ENCODE measurements at regions not wholly inside any gene's neighbourhood (a gene's known extent, or its start where the extent isn't known, plus 50 kb on each side); places are given as distances from the start of the nearest gene placed in this dataset.

DNA sequence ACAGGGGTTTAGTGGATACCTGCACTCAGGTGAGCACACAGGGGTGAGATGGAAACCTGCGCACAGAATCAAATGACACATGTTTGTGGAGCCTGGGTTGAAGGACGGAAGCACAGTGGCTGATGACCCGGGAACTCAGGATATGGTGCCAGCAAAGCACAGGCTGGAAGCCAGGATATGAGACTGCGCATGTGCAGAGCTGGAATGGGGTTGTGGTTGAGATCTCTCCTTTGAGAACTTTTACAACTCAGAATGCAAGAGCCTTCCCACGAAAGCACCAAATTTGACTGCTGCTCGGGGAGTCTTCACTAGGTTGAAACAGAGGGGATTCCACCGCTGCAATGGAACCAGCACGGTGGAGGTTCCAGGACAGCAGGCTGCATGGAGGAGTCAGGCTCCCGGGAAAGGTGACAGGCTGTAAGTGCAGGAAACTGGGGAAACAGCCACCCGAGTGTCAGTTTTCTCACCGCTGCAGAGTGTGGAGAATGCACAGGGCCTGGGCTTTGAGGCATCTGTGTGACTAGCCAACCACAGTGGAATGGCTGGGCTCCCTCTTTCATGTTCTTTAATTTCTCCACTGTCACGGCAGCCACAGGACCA is 133.4 kb upstream of the TCERG1L start:
- ChIA-PET POLR2A (no interaction called here), CTCF (interaction anchor here (1.0 kb wide), 1 partner anchor 9 kb away, joined by 3 read pairs; no protein-coding TSS in a partner anchor)
- Mint-ChIP-seq H3K36me3 (ENCODE audit: low read depth) (no peaks in the 10 kb centered on the region), H3K27ac (no peak overlapping the region), H3K4me3 (no peak overlapping the region), H3K9me3 (no peaks in the 10 kb centered on the region), H3K4me1 (ENCODE audit: low read depth) (no peaks in the 10 kb centered on the region), H3K27me3 (peaks cover 6% of the 10 kb centered on the region)
- no peak for ATAC-seq
- TF ChIP-seq, protein P1, sequence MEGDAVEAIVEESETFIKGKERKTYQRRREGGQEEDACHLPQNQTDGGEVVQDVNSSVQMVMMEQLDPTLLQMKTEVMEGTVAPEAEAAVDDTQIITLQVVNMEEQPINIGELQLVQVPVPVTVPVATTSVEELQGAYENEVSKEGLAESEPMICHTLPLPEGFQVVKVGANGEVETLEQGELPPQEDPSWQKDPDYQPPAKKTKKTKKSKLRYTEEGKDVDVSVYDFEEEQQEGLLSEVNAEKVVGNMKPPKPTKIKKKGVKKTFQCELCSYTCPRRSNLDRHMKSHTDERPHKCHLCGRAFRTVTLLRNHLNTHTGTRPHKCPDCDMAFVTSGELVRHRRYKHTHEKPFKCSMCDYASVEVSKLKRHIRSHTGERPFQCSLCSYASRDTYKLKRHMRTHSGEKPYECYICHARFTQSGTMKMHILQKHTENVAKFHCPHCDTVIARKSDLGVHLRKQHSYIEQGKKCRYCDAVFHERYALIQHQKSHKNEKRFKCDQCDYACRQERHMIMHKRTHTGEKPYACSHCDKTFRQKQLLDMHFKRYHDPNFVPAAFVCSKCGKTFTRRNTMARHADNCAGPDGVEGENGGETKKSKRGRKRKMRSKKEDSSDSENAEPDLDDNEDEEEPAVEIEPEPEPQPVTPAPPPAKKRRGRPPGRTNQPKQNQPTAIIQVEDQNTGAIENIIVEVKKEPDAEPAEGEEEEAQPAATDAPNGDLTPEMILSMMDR (IDR thresholded peaks at IDR 0.05) = no peak
- DNase-seq = no peak
- intact Hi-C loops (cut with micrococcal nuclease) = no loop called here

DNA sequence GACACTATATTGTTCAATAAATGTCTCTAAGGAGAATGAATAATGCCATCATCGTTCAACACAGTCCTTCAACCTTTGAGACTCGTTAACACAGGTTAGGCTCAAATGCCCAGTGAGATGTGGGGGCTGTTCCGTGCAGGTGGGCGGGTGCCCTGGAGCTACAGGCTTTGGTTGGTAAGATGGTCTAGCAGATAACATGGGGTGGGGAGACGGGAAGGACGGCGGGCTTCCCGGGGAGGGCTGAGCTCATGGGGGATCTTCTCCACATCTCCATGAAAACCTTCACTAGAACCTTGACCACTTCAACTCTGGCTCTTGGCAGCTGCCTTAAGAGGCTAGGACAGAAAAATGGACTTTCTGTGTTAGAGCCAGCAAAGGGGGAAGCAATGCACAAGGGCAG is 134.1 kb upstream of the TCERG1L start:
- POLR2A ChIA-PET = no interaction called here
- Mint-ChIP-seq H3K9me3 (no peaks in the 10 kb centered on the region), H3K4me1 (ENCODE audit: low read depth) (no peaks in the 10 kb centered on the region), H3K4me3 (no peak overlapping the region), H3K27ac (no peak overlapping the region), H3K27me3 (peaks cover 4% of the 10 kb centered on the region), H3K36me3 (ENCODE audit: low read depth) (no peaks in the 10 kb centered on the region)
- DNase-seq = no peak
- ATAC-seq = no peak
- intact Hi-C loops (cut with micrococcal nuclease) = no loop called here
- CTCF ChIA-PET = interaction anchor here (1.0 kb wide), 1 partner anchor 9 kb away, joined by 3 read pairs; no protein-coding TSS in a partner anchor
- TF ChIP-seq, protein P1 (IDR thresholded peaks at IDR 0.05) = no peak

DNA sequence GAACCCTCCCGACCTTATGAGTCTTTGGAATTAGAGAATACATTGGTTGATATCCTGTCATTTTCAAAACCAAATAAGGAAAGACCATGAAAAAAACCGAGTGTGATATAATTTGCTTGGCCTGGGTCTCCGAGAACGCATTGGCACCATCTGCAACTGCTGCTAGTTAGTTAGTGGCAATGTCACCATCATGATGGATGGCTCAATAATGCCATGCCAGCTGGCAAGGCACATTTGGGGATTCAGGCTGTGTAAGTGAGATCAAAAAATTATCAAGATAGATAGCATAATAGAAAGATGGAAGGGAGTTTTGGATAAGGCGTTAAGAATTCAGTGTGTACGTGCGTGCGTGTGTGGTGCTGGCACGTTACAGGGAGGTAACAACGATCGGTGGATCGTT is 134.7 kb upstream of the TCERG1L start:
- H3K27me3 Mint-ChIP-seq = peaks cover under 1% of the 10 kb centered on the region
- no peak overlapping the region for H3K4me3 Mint-ChIP-seq
- no peak overlapping the region for H3K27ac Mint-ChIP-seq
- ChIA-PET POLR2A (no interaction called here), CTCF (interaction anchor here (1.0 kb wide), 1 partner anchor 8 kb away, joined by 3 read pairs; no protein-coding TSS in a partner anchor)
- H3K4me1 Mint-ChIP-seq (ENCODE audit: low read depth) = no peaks in the 10 kb centered on the region
- H3K36me3 Mint-ChIP-seq (ENCODE audit: low read depth) = no peaks in the 10 kb centered on the region
- H3K9me3 Mint-ChIP-seq = no peaks in the 10 kb centered on the region
- intact Hi-C loops (cut with micrococcal nuclease) = no loop called here
- DNase-seq (no peak), ATAC-seq (no peak)
- TF ChIP-seq, protein P1 (IDR thresholded peaks at IDR 0.05) = no peak

DNA sequence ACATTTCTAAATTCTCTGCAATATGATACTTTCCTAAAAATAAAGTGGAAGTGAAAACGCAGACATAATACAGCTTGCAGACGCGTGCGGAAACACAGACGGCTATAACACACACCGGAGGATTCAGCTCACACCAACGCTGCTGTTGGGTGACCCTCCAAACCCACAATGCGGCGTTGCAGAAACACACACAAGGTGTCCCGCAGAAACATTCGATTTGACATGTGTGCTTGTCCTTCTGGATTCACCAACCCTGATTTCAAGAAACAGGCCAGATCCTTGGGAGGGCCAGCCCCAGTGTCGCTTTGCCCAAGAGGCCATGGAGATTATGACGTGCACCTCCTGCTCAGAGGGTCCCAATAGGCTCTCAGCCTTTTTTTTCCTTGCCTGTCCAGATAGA is 136.7 kb upstream of the TCERG1L start:
- no peak overlapping the region for H3K4me3 Mint-ChIP-seq
- ChIA-PET POLR2A (no interaction called here), CTCF (no interaction called here)
- peaks cover 8% of the 10 kb centered on the region for H3K27me3 Mint-ChIP-seq
- H3K27ac Mint-ChIP-seq = no peak overlapping the region
- intact Hi-C loops (cut with micrococcal nuclease) = no loop called here
- H3K4me1 Mint-ChIP-seq (ENCODE audit: low read depth) = no peaks in the 10 kb centered on the region
- ATAC-seq (no peak), DNase-seq (no peak)
- TF ChIP-seq, protein P1 (IDR thresholded peaks at IDR 0.05) = no peak
- H3K36me3 Mint-ChIP-seq (ENCODE audit: low read depth) = no peaks in the 10 kb centered on the region
- no peaks in the 10 kb centered on the region for H3K9me3 Mint-ChIP-seq

DNA sequence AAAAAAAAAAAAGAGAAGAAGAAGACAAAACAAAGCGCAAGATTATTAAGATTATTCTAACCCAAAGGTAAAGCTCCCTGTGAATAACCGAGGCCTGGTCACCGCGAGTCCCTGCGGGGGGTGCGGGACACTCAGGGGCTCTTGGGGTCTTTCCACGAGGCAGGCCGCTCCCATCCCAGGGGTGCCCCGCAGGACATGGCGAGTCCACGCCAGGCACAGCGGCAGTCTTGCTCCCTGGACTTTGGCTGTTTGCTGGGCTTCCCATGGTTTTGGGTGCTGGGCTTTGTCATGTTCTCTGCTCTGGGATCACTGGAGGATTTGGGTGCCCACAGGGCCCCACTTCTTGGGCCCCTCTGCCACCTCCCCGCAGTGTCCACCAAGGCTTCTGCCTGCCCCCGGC is 137.4 kb upstream of the TCERG1L start:
- DNase-seq (no peak), ATAC-seq (no peak)
- ChIA-PET CTCF (no interaction called here), POLR2A (no interaction called here)
- H3K4me3 Mint-ChIP-seq = no peak overlapping the region
- H3K27me3 Mint-ChIP-seq = peaks cover 11% of the 10 kb centered on the region
- H3K27ac Mint-ChIP-seq = no peak overlapping the region
- H3K9me3 Mint-ChIP-seq = no peaks in the 10 kb centered on the region
- TF ChIP-seq, protein P1 (IDR thresholded peaks at IDR 0.05) = no peak
- intact Hi-C loops (cut with micrococcal nuclease) = no loop called here
- H3K4me1 Mint-ChIP-seq (ENCODE audit: low read depth) = no peaks in the 10 kb centered on the region
- H3K36me3 Mint-ChIP-seq (ENCODE audit: low read depth) = no peaks in the 10 kb centered on the region
